KMS-11 (cell line): ENCODE measurements at regions not wholly inside any gene's neighbourhood (a gene's known extent, or its start where the extent isn't known, plus 50 kb on each side); places are given as distances from the start of the nearest gene placed in this dataset.

Experiments used
- H2AFZ ChIP-seq: fragments of 200-600 bp; sonication (generic); 2 replicates; pipeline ENCODE4 v1.6.1; 2016; ENCODE audit warnings: antibody characterized with exemption, mixed run types, low read depth
- H3K27ac ChIP-seq: fragments of 200-600 bp; sonication (generic); 2 replicates; pipeline ENCODE4 v1.6.1; 2016; ENCODE audit warnings: mild to moderate bottlenecking, mixed run types
- H3K27me3 ChIP-seq: fragments of 200-600 bp; sonication (generic); 2 replicates; pipeline ENCODE4 v1.6.1; 2017; ENCODE audit warnings: mild to moderate bottlenecking, low read depth, mixed run types, moderate library complexity; ENCODE audit not compliant: insufficient read depth
- H3K36me3 ChIP-seq: fragments of 200-600 bp; sonication (generic); 2 replicates; pipeline ENCODE4 v1.6.1; 2017; ENCODE audit warnings: mild to moderate bottlenecking, mixed run types; ENCODE audit not compliant: insufficient read depth
- H3K4me1 ChIP-seq: fragments of 200-600 bp; sonication (generic); 2 replicates; pipeline ENCODE4 v1.6.1; 2016; ENCODE audit warnings: mild to moderate bottlenecking, low read depth, mixed run types; ENCODE audit not compliant: poor library complexity, severe bottlenecking
- H3K4me2 ChIP-seq: fragments of 200-600 bp; sonication (generic); 2 replicates; pipeline ENCODE4 v1.7.0; 2016; ENCODE audit warnings: mild to moderate bottlenecking, mixed run types
- H3K4me3 ChIP-seq: fragments of 200-600 bp; sonication (generic); IDR thresholded peaks from 2 replicates; pipeline ENCODE4 v1.6.1; 2017; ENCODE audit warnings: low read depth, low read length, mixed read lengths; ENCODE audit not compliant: insufficient read depth
- H3K79me2 ChIP-seq: fragments of 200-600 bp; sonication (generic); 2 replicates; pipeline ENCODE4 v1.6.1; 2016; ENCODE audit warnings: low read depth, mixed run types; ENCODE audit not compliant: insufficient read depth
- H3K9ac ChIP-seq: fragments of 200-600 bp; sonication (generic); 2 replicates; pipeline ENCODE4 v1.6.1; 2016; ENCODE audit warnings: mild to moderate bottlenecking, mixed run types
- H4K20me1 ChIP-seq: fragments of 200-600 bp; sonication (generic); 2 replicates; pipeline ENCODE4 v1.6.1; 2016; ENCODE audit warnings: mild to moderate bottlenecking, mixed run types; ENCODE audit not compliant: insufficient read depth
- TF ChIP-seq, protein P1 (sequence below): fragments of 200-600 bp; sonication (generic); conservative IDR thresholded peaks from 2 replicates; pipeline ENCODE4 v1.6.1; 2017; ENCODE audit warnings: low read depth, mild to moderate bottlenecking, antibody characterized with exemption, low read length, moderate library complexity, mixed read lengths

- Histone ChIP-seq H3K36me3 (no peaks in the 10 kb centered on the region), H3K27ac (no peak overlapping the region), H3K9ac (peak overlapping the region; percentile 10; the same call in 1 of the 2 replicates), H3K4me1 (peaks cover 16% of the 10 kb centered on the region), H4K20me1 (no peaks in the 10 kb centered on the region), H3K27me3 (peaks cover 9% of the 10 kb centered on the region), H3K4me3 (no peak overlapping the region), H2AFZ (peak overlapping the region; percentile 71), H3K79me2 (no peaks in the 10 kb centered on the region), H3K4me2 (peak overlapping the region; percentile 78)
- TF ChIP-seq, protein P1, sequence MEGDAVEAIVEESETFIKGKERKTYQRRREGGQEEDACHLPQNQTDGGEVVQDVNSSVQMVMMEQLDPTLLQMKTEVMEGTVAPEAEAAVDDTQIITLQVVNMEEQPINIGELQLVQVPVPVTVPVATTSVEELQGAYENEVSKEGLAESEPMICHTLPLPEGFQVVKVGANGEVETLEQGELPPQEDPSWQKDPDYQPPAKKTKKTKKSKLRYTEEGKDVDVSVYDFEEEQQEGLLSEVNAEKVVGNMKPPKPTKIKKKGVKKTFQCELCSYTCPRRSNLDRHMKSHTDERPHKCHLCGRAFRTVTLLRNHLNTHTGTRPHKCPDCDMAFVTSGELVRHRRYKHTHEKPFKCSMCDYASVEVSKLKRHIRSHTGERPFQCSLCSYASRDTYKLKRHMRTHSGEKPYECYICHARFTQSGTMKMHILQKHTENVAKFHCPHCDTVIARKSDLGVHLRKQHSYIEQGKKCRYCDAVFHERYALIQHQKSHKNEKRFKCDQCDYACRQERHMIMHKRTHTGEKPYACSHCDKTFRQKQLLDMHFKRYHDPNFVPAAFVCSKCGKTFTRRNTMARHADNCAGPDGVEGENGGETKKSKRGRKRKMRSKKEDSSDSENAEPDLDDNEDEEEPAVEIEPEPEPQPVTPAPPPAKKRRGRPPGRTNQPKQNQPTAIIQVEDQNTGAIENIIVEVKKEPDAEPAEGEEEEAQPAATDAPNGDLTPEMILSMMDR, result no peak
Measured at GRCh38 chr5:1652873-1653697, 129.3 kb upstream of the LPCAT1 start.

- no peaks in the 10 kb centered on the region for H4K20me1 ChIP-seq
- no peaks in the 10 kb centered on the region for H3K36me3 ChIP-seq
- no peak overlapping the region for H3K27ac ChIP-seq
- no peak overlapping the region for H2AFZ ChIP-seq
- H3K27me3 ChIP-seq, result peaks cover 5% of the 10 kb centered on the region
- peak overlapping the region; percentile 78; the same call in 1 of the 2 replicates for H3K4me2 ChIP-seq
- TF ChIP-seq, protein P1, result no peak
- no peaks in the 10 kb centered on the region for H3K79me2 ChIP-seq
- peaks cover 16% of the 10 kb centered on the region for H3K4me1 ChIP-seq
- no peak overlapping the region for H3K4me3 ChIP-seq
- no peak overlapping the region for H3K9ac ChIP-seq
Measured at GRCh38 chr5:1651971-1652872, 128.5 kb upstream of the LPCAT1 start.

DNA sequence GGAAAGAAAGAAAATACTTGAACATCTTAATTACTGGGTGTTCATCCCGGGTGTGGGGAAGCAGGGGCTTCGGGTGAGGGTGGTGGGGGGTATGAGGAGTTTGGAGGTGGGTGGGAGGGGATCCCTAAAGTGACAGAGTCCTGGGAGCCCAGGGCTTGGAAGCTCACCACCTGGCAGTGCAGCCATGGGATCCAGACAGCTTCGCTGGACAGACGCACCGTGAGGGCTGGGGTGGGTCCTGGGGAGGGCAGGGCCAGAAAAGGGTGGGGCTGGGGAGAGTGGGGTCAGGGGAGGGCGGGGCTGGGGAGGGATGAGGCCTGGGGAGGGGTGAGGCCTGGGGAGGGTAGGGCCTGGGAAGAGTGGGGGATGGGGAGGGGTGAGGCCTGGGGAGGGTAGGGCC is 127.5 kb upstream of the LPCAT1 start:
- TF ChIP-seq, protein P1, result no peak
- Histone ChIP-seq H3K36me3 (no peaks in the 10 kb centered on the region), H2AFZ (no peak overlapping the region), H3K9ac (no peak overlapping the region), H3K4me3 (no peak overlapping the region), H3K79me2 (no peaks in the 10 kb centered on the region), H3K27ac (no peak overlapping the region), H4K20me1 (no peaks in the 10 kb centered on the region), H3K27me3 (peaks cover under 1% of the 10 kb centered on the region; the same call in 1 of the 2 replicates), H3K4me2 (no peak overlapping the region), H3K4me1 (peaks cover 16% of the 10 kb centered on the region)

GRCh38 chr5:1649554-1649953 is 125.8 kb upstream of the LPCAT1 start:
- no peak overlapping the region for H3K27ac ChIP-seq
- H3K4me3 ChIP-seq, result no peak overlapping the region
- H3K4me2 ChIP-seq, result no peak overlapping the region
- TF ChIP-seq, protein P1, result no peak
- H3K4me1 ChIP-seq, result peaks cover 24% of the 10 kb centered on the region
- no peaks in the 10 kb centered on the region for H4K20me1 ChIP-seq
- H3K36me3 ChIP-seq, result no peaks in the 10 kb centered on the region
- no peak overlapping the region for H2AFZ ChIP-seq
- no peaks in the 10 kb centered on the region for H3K79me2 ChIP-seq
- no peak overlapping the region for H3K9ac ChIP-seq
- no peaks in the 10 kb centered on the region; the same call in 1 of the 2 replicates for H3K27me3 ChIP-seq
